ENCODE measurements at regions not wholly inside any gene's neighbourhood (a gene's known extent, or its start where the extent isn't known, plus 50 kb on each side); places are given as distances from the start of the nearest gene placed in this dataset.

DNA sequence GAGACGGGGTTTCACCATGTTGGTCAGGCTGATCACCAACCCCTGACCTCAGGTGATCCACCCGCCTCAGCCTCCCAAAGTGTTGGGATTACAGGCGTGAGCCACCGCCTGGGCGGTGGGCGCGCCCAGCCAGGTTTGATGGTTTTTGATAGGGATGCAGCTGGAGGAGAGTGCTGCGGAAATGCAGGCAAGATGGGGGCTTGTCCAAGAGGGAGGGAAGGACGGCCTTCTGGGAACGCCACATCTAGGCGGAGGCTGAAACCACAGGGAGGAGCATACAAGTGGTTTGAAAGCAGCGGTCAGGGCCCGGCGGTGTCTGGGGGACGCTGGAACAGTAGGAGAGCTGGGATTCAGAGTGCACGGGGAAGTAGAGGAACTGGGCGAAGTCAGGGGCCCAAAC is 134.6 kb downstream of the VRK1 start:
- ATAC-seq (ENCODE audit: insufficient number of reproducible peaks, low FRiP score, low read depth), result no peak
- Histone ChIP-seq H3K4me1 (ENCODE audit: control insufficient read depth in 1 of 2, low read depth in 2 of 2) (no peaks in the 10 kb centered on the region), H3K4me3 (no peak overlapping the region), H3K27me3 (replicated peaks; ENCODE audit: insufficient read depth) (no peaks in the 10 kb centered on the region), H3K9me3 (no peaks in the 10 kb centered on the region), H3K27ac (no peak overlapping the region), H3K36me3 (no peaks in the 10 kb centered on the region)
- DNase-seq (ENCODE audit: low spot score), result no peak
- TF ChIP-seq CTCF (IDR thresholded peaks at IDR 0.05), result no peak

DNA sequence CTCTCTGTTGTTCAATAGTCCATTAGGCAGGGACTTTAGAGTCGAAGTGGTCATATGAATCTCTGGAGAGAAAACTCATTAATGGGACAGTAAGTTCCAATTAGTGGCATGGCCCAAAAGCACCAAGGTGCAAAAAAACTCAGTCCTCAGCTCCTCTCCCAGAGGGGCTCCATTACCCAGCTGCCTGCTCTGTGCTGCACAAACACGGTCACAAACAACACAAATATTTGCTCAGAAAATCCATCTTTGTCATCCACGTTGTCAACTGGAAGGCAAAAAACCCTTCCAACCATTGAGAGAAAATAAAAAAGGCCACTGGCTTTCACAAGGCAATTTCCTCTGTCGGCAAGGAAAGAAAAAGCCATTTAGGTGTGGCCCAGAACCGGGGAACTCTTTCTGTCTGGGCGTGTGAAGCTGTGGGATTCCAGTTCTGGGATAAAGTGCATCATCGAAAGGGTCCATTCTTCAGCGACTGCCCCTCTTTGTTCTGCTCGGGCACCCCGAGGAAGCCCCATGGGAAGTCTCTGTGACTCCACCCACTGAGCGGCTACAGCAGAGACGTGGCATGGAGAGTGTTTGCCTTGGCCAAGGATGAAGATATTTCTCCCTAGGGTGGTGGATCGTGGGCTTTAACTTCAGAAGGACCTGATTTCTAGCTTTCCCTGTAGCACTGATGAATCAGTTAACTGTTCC is 137.6 kb downstream of the VRK1 start:
- no peaks in the 10 kb centered on the region for H3K4me1 ChIP-seq (ENCODE audit: control insufficient read depth in 1 of 2, low read depth in 2 of 2)
- no peak overlapping the region for H3K27ac ChIP-seq
- H3K4me3 ChIP-seq, result no peak overlapping the region
- DNase-seq (ENCODE audit: low spot score) (no peak), ATAC-seq (ENCODE audit: insufficient number of reproducible peaks, low FRiP score, low read depth) (no peak)
- no peaks in the 10 kb centered on the region for H3K27me3 ChIP-seq (replicated peaks; ENCODE audit: insufficient read depth)
- H3K36me3 ChIP-seq, result no peaks in the 10 kb centered on the region
- no peak for TF ChIP-seq CTCF (IDR thresholded peaks at IDR 0.05)
- H3K9me3 ChIP-seq, result no peaks in the 10 kb centered on the region

DNA sequence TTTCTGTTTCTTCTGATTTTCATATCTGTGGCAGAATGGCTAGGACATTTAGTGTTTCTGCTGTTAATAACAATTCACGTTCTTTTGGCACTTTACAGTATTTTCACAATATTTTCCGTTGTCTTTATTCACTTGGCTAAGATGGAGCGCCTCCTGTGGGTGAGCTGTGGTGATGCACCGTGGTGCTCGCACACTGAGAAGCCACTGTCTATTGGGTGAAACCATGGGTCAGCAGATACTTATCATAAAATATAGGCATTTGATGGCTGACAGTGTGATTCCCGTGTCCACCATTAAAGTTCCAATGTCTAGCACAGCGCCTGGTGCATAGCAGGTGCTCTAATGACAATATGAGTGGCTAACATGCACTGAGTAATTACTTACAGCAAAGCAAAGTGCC is 141.8 kb downstream of the VRK1 start:
- Histone ChIP-seq H3K4me1 (ENCODE audit: control insufficient read depth in 1 of 2, low read depth in 2 of 2) (no peaks in the 10 kb centered on the region), H3K27ac (no peak overlapping the region), H3K4me3 (no peak overlapping the region), H3K9me3 (no peaks in the 10 kb centered on the region), H3K36me3 (no peaks in the 10 kb centered on the region), H3K27me3 (replicated peaks; ENCODE audit: insufficient read depth) (no peaks in the 10 kb centered on the region)
- TF ChIP-seq CTCF (IDR thresholded peaks at IDR 0.05), result no peak
- DNase-seq (ENCODE audit: low spot score) (no peak), ATAC-seq (ENCODE audit: insufficient number of reproducible peaks, low FRiP score, low read depth) (no peak)

GRCh38 chr14:96940009-96940408 is 142.8 kb downstream of the VRK1 start:
- Histone ChIP-seq H3K27me3 (replicated peaks; ENCODE audit: insufficient read depth) (no peaks in the 10 kb centered on the region), H3K36me3 (no peaks in the 10 kb centered on the region), H3K4me1 (ENCODE audit: control insufficient read depth in 1 of 2, low read depth in 2 of 2) (no peaks in the 10 kb centered on the region), H3K4me3 (no peak overlapping the region), H3K27ac (no peak overlapping the region), H3K9me3 (no peaks in the 10 kb centered on the region)
- no peak for DNase-seq (ENCODE audit: low spot score)
- no peak for ATAC-seq (ENCODE audit: insufficient number of reproducible peaks, low FRiP score, low read depth)
- no peak for TF ChIP-seq CTCF (IDR thresholded peaks at IDR 0.05)

GRCh38 chr14:96944297-96944696 is 147.1 kb downstream of the VRK1 start:
- Histone ChIP-seq H3K27me3 (replicated peaks; ENCODE audit: insufficient read depth) (no peaks in the 10 kb centered on the region), H3K4me1 (ENCODE audit: control insufficient read depth in 1 of 2, low read depth in 2 of 2) (no peaks in the 10 kb centered on the region), H3K4me3 (no peak overlapping the region), H3K9me3 (no peaks in the 10 kb centered on the region), H3K27ac (no peak overlapping the region), H3K36me3 (no peaks in the 10 kb centered on the region)
- ATAC-seq (ENCODE audit: insufficient number of reproducible peaks, low FRiP score, low read depth) (no peak), DNase-seq (ENCODE audit: low spot score) (no peak)
- TF ChIP-seq CTCF (IDR thresholded peaks at IDR 0.05), result no peak
